Thoracic aorta (tissue), 2 donors: ENCODE measurements at regions not wholly inside any gene's neighbourhood (a gene's known extent, or its start where the extent isn't known, plus 50 kb on each side); places are given as distances from the start of the nearest gene placed in this dataset.

Experiments used
- ATAC-seq: fragments of 150-250 bp; one replicate; pipeline ENCODE4 v1.8.0; 2017; ENCODE audit warnings: low read depth; ENCODE audit not compliant: insufficient number of reproducible peaks, low FRiP score
- DNase-seq: peaks from one replicate; pipeline ENCODE4 v3.0.0-alpha.2; 2020; ENCODE audit warnings: low spot score
- H3K27ac ChIP-seq, 2 donors: fragments of 200-600 bp; sonication (generic); 1 replicate in 1 of 2; 2 replicates in 1 of 2; pipeline ENCODE4 v1.5.1; 2016; ENCODE audit warnings: mild to moderate bottlenecking in 2 of 2, moderate library complexity in 2 of 2
- H3K27me3 ChIP-seq: fragments of 200-600 bp; sonication (generic); replicated peaks from 2 replicates; pipeline ENCODE4 v1.6.0; 2016; ENCODE audit warnings: mild to moderate bottlenecking; ENCODE audit not compliant: insufficient read depth
- H3K36me3 ChIP-seq: fragments of 200-600 bp; sonication (generic); one replicate; pipeline ENCODE4 v1.5.1; 2016
- H3K4me1 ChIP-seq, 2 donors: fragments of 200-600 bp; sonication (generic); 1 replicate in 1 of 2; 2 replicates in 1 of 2; pipeline versions ENCODE4 v1.5.1 to v1.6.0; 2016; ENCODE audit warnings: low read depth in 2 of 2, mild to moderate bottlenecking in 1 of 2; ENCODE audit not compliant: control insufficient read depth in 1 of 2
- H3K4me3 ChIP-seq: fragments of 200-600 bp; sonication (generic); 2 replicates; pipeline ENCODE4 v1.5.1; 2016; ENCODE audit warnings: mild to moderate bottlenecking
- H3K9me3 ChIP-seq: fragments of 200-600 bp; sonication (generic); 2 replicates; pipeline ENCODE4 v1.5.1; 2016
- CTCF ChIP-seq: fragments of 200-600 bp; sonication (generic); IDR thresholded peaks from one replicate; pipeline ENCODE4 v1.5.1; 2019; ENCODE audit warnings: antibody characterized with exemption

- no peaks in the 10 kb centered on the region for H3K27me3 ChIP-seq
- no peaks in the 10 kb centered on the region for H3K36me3 ChIP-seq
- no peak overlapping the region for H3K4me3 ChIP-seq
- DNase-seq (no peak), ATAC-seq (no peak)
- TF ChIP-seq CTCF, result no peak
- peaks cover 0 to 3% of the 10 kb centered on the region in 2 donors for H3K4me1 ChIP-seq
- no peaks in the 10 kb centered on the region for H3K9me3 ChIP-seq
- H3K27ac ChIP-seq, result no peak overlapping the region
Measured at GRCh38 chr13:33340631-33341030, 55.1 kb upstream of the STARD13 start.

- no peaks in the 10 kb centered on the region for H3K27me3 ChIP-seq
- DNase-seq, result no peak
- no peak for TF ChIP-seq CTCF
- ATAC-seq, result no peak
- no peak overlapping the region for H3K27ac ChIP-seq
- H3K4me1 ChIP-seq, result peaks cover 2 to 3% of the 10 kb centered on the region in 2 donors
- H3K9me3 ChIP-seq, result no peaks in the 10 kb centered on the region
- no peaks in the 10 kb centered on the region for H3K36me3 ChIP-seq
- H3K4me3 ChIP-seq, result no peak overlapping the region
Measured at GRCh38 chr13:33341861-33342452, 56.4 kb upstream of the STARD13 start.

- TF ChIP-seq CTCF, result no peak
- Histone ChIP-seq H3K4me3 (no peak overlapping the region), H3K4me1 (peaks cover 12 to 29% of the 10 kb centered on the region in 2 donors), H3K27me3 (no peaks in the 10 kb centered on the region), H3K36me3 (no peaks in the 10 kb centered on the region), H3K9me3 (no peaks in the 10 kb centered on the region), H3K27ac (no peak overlapping the region)
- ATAC-seq, result no peak
- no peak for DNase-seq
Measured at GRCh38 chr13:33345842-33346241, 60.3 kb upstream of the STARD13 start.

- Histone ChIP-seq H3K27ac (peak overlapping the region; percentile 20 to 30), H3K27me3 (no peaks in the 10 kb centered on the region), H3K4me3 (peak overlapping the region; percentile 18), H3K9me3 (no peaks in the 10 kb centered on the region), H3K36me3 (no peaks in the 10 kb centered on the region), H3K4me1 (peaks cover 12 to 29% of the 10 kb centered on the region in 2 donors)
- DNase-seq, result no peak
- ATAC-seq, result no peak
- TF ChIP-seq CTCF, result no peak
Measured at GRCh38 chr13:33347861-33348260, 62.3 kb upstream of the STARD13 start.

- no peak for TF ChIP-seq CTCF
- H3K27me3 ChIP-seq, result no peaks in the 10 kb centered on the region
- ATAC-seq (no peak), DNase-seq (no peak)
- H3K4me3 ChIP-seq, result peak overlapping the region; percentile 18
- no peaks in the 10 kb centered on the region for H3K9me3 ChIP-seq
- H3K36me3 ChIP-seq, result no peaks in the 10 kb centered on the region
- peak overlapping the region; percentile 20 to 30 for H3K27ac ChIP-seq
- H3K4me1 ChIP-seq, result peaks cover 12 to 29% of the 10 kb centered on the region in 2 donors
Measured at GRCh38 chr13:33348366-33348765, 62.8 kb upstream of the STARD13 start.
